Mucosa of rectum (tissue), 2 donors: ENCODE measurements at regions not wholly inside any gene's neighbourhood (a gene's known extent, or its start where the extent isn't known, plus 50 kb on each side); places are given as distances from the start of the nearest gene placed in this dataset.

Source experiments
- H3K27ac ChIP-seq, 2 donors: one replicate each; pipeline ENCODE4 v1.7.0; 2013; ENCODE audit warnings: inconsistent platforms in 2 of 2, low read depth in 2 of 2, low read length in 2 of 2
- H3K27me3 ChIP-seq, 2 donors: one replicate each; pipeline ENCODE4 v1.7.0; 2013; ENCODE audit warnings: low read length in 2 of 2; ENCODE audit not compliant: control insufficient read depth in 2 of 2, insufficient read depth in 2 of 2
- H3K36me3 ChIP-seq, 2 donors: one replicate each; pipeline ENCODE4 v1.7.0; 2013; ENCODE audit warnings: low read length in 2 of 2; ENCODE audit not compliant: control insufficient read depth in 2 of 2, insufficient read depth in 2 of 2
- H3K4me1 ChIP-seq, 2 donors: one replicate each; pipeline ENCODE4 v1.7.0; 2013; ENCODE audit warnings: low read length in 2 of 2, mild to moderate bottlenecking in 1 of 2; ENCODE audit not compliant: control insufficient read depth in 2 of 2, insufficient read depth in 2 of 2
- H3K4me3 ChIP-seq, 2 donors: one replicate each; pipeline ENCODE4 v1.7.0; 2013; ENCODE audit warnings: low read length in 2 of 2
- H3K9ac ChIP-seq, 2 donors: one replicate each; pipeline ENCODE4 v1.7.0; 2013; ENCODE audit warnings: low read length in 2 of 2, low read depth in 1 of 2, mild to moderate bottlenecking in 1 of 2
- H3K9me3 ChIP-seq, 2 donors: one replicate each; pipeline ENCODE4 v1.7.0; 2013; ENCODE audit warnings: low read length in 2 of 2; ENCODE audit not compliant: control insufficient read depth in 2 of 2
- donor health status: healthy.
- donor health status: Normal muscosa, but diverticular disease.

GRCh38 chr20:4344670-4345069 lies 95.6 kb upstream of the ADRA1D start:
- H3K27ac ChIP-seq, result no peak overlapping the region
- H3K4me1 ChIP-seq, result no peaks in the 10 kb centered on the region
- no peak overlapping the region for H3K4me3 ChIP-seq
- H3K9ac ChIP-seq, result no peak overlapping the region
- H3K27me3 ChIP-seq, result no peaks in the 10 kb centered on the region
- H3K36me3 ChIP-seq, result no peaks in the 10 kb centered on the region
- H3K9me3 ChIP-seq, result no peaks in the 10 kb centered on the region

DNA sequence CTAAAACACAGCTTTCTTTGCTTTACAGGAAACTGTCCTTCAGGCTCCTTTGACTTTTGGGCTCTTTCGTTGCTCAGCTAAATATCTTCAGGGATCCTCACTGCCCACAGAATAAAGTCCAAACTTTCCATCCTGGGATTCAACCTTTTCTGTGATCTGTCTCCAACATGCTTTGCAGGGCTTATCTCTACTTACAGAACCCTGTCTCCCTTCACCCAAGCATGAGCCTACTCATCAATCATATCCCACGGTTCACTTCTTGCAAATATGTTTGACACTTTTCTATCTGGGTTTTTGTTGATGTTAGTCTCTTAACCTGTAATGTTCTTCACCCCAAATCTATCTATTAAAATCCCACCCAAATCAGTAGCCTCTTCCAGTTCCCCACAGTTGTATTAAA lies 93.5 kb upstream of the ADRA1D start:
- H3K27ac ChIP-seq, result no peak overlapping the region
- H3K4me3 ChIP-seq, result no peak overlapping the region
- no peaks in the 10 kb centered on the region for H3K27me3 ChIP-seq
- no peaks in the 10 kb centered on the region for H3K36me3 ChIP-seq
- H3K9ac ChIP-seq, result no peak overlapping the region
- no peaks in the 10 kb centered on the region for H3K9me3 ChIP-seq
- no peaks in the 10 kb centered on the region for H3K4me1 ChIP-seq

DNA sequence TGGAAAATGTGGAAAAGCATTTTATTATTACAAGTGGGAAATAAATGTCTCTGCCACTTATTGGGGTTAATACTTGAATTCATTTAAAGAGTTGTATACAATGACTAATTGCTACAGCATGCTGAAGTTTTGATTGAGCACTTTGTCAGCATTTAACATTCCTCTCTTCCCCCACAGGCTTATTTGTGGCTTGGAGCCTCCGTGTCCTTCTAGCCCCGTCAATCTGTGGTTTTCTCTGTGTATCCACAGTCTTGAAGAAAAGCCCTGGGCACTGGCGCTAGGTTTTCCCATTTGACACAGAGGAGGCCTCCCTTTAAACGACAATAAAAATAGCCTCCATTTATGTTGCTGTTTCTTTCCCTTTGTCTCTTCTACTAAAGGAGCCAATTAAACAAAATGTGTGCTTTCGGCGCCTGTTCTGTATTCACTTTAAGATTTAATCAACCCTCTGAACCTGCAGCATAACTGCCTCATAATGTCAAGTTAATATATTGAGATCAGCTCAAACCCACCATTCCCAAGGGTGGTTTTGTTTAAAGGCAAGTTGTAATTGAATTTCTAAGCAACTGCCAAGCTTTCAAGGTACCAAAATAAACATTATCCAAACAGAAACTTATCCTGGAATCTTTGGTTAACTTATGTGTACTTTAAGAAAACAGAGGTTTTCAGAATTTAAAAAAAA lies 92.9 kb upstream of the ADRA1D start:
- no peaks in the 10 kb centered on the region for H3K9me3 ChIP-seq
- no peaks in the 10 kb centered on the region for H3K27me3 ChIP-seq
- H3K27ac ChIP-seq, result no peak overlapping the region
- H3K9ac ChIP-seq, result no peak overlapping the region
- no peaks in the 10 kb centered on the region for H3K4me1 ChIP-seq
- H3K36me3 ChIP-seq, result no peaks in the 10 kb centered on the region
- H3K4me3 ChIP-seq, result no peak overlapping the region

- Histone ChIP-seq H3K4me3 (no peak overlapping the region), H3K9ac (no peak overlapping the region), H3K27ac (no peak overlapping the region), H3K9me3 (no peaks in the 10 kb centered on the region), H3K4me1 (no peaks in the 10 kb centered on the region), H3K27me3 (peaks cover 0 to 2% of the 10 kb centered on the region in 2 donors), H3K36me3 (no peaks in the 10 kb centered on the region)
These were observed 86.6 kb upstream of the ADRA1D start for GRCh38 chr20:4335722-4336121.

DNA sequence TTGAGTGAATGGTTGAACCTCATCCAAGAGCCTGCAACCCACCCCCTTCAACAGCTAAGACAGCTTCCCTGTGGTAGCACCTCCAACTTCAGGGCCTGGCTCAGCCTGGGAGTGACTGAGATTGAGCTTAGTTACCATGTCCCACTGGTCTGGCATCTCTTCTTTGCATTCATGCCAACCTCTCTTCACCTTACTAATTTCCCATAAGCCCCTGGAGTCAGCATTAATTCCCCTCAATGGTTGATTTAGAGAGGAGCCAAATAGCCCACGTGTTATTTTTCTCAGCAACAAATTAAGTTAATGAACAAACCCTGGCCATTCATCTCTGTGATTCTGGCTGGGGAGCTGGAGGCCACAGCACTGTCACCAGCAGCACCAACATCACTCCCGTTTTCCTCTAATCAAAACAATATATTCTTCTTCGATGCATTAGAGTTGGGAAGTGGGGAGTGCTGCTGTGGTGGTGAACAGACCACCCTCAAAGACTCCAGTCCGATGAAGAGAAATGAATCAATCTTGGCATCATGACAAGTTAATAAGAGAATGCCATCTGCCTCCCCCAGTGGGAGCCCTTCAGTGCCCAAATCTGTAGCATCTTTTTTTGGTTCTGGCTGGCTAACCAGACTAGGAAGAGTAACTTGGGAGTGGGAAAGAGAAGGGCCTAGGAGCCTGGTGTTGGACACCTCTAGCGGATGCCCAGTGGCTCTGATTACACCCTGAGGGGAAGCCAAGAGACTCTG lies 83.2 kb upstream of the ADRA1D start:
- peaks cover 0 to 2% of the 10 kb centered on the region in 2 donors for H3K27me3 ChIP-seq
- no peak overlapping the region for H3K27ac ChIP-seq
- H3K36me3 ChIP-seq, result no peaks in the 10 kb centered on the region
- no peak overlapping the region for H3K9ac ChIP-seq
- no peaks in the 10 kb centered on the region for H3K4me1 ChIP-seq
- no peaks in the 10 kb centered on the region for H3K9me3 ChIP-seq
- H3K4me3 ChIP-seq, result no peak overlapping the region

GRCh38 chr20:4330011-4330410 lies 80.9 kb upstream of the ADRA1D start:
- H3K4me1 ChIP-seq, result no peaks in the 10 kb centered on the region
- H3K9ac ChIP-seq, result no peak overlapping the region
- H3K4me3 ChIP-seq, result no peak overlapping the region
- H3K27ac ChIP-seq, result no peak overlapping the region
- no peaks in the 10 kb centered on the region for H3K9me3 ChIP-seq
- H3K27me3 ChIP-seq, result peaks cover 0 to 2% of the 10 kb centered on the region in 2 donors
- no peaks in the 10 kb centered on the region for H3K36me3 ChIP-seq

DNA sequence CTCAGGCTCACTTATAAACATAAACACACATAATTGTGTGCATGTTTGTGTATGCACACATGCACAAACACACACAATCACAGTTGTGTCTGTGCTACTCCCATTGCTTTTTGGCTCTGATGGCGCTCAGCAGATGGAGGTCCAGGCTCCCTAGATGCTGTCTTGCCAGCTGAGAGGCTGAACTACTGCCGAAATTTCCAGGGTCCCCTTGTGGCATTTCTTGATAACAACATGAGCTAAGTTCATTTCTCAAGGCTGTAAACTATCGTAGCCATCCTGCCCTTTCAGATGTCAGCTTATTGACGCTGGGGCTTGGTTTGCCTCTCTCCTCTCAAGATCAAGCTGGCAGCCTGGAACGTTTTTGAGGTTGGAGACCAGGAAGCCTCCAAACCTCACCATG lies 80.1 kb upstream of the ADRA1D start:
- Histone ChIP-seq H3K36me3 (no peaks in the 10 kb centered on the region), H3K27ac (no peak overlapping the region), H3K4me1 (no peaks in the 10 kb centered on the region), H3K9me3 (no peaks in the 10 kb centered on the region), H3K9ac (no peak overlapping the region), H3K4me3 (no peak overlapping the region), H3K27me3 (no peaks in the 10 kb centered on the region)

DNA sequence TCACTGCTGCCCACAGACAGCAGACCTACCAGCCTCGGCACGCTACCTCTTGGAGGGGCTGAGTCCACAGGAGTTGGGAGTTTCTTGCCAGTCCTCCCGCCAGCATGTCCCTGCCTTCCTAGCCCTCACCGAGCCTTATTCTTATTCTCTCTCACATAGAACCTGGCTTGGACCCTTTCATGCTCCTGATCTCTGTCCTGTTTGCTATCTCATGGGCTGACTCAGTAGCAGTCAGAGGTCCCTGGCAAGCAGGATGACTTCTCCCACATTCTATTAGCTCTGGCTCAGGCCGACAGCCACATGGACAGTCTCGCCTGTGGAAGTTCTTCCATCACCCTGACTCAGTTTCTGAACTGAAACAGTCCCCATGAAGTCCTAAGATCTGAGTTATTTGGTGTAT lies 79.5 kb upstream of the ADRA1D start:
- no peaks in the 10 kb centered on the region for H3K36me3 ChIP-seq
- H3K27me3 ChIP-seq, result no peaks in the 10 kb centered on the region
- H3K27ac ChIP-seq, result no peak overlapping the region
- no peaks in the 10 kb centered on the region for H3K9me3 ChIP-seq
- no peaks in the 10 kb centered on the region for H3K4me1 ChIP-seq
- no peak overlapping the region for H3K4me3 ChIP-seq
- no peak overlapping the region for H3K9ac ChIP-seq

GRCh38 chr20:4327956-4328355 lies 78.9 kb upstream of the ADRA1D start:
- H3K27ac ChIP-seq, result no peak overlapping the region
- H3K9ac ChIP-seq, result no peak overlapping the region
- H3K4me3 ChIP-seq, result no peak overlapping the region
- H3K36me3 ChIP-seq, result no peaks in the 10 kb centered on the region
- no peaks in the 10 kb centered on the region for H3K9me3 ChIP-seq
- H3K4me1 ChIP-seq, result no peaks in the 10 kb centered on the region
- no peaks in the 10 kb centered on the region for H3K27me3 ChIP-seq

GRCh38 chr20:4326195-4327065 lies 77.3 kb upstream of the ADRA1D start:
- Histone ChIP-seq H3K27me3 (no peaks in the 10 kb centered on the region), H3K9ac (no peak overlapping the region), H3K27ac (no peak overlapping the region), H3K4me1 (no peaks in the 10 kb centered on the region), H3K4me3 (no peak overlapping the region), H3K9me3 (no peaks in the 10 kb centered on the region), H3K36me3 (no peaks in the 10 kb centered on the region)
